ENCODE measurements at regions not wholly inside any gene's neighbourhood (a gene's known extent, or its start where the extent isn't known, plus 50 kb on each side); places are given as distances from the start of the nearest gene placed in this dataset.
"Not testable (repeated sequence)": the region's sequence is repeated elsewhere in the genome, so short reads cannot be mapped to it uniquely, and the experiment has no call there.

DNA sequence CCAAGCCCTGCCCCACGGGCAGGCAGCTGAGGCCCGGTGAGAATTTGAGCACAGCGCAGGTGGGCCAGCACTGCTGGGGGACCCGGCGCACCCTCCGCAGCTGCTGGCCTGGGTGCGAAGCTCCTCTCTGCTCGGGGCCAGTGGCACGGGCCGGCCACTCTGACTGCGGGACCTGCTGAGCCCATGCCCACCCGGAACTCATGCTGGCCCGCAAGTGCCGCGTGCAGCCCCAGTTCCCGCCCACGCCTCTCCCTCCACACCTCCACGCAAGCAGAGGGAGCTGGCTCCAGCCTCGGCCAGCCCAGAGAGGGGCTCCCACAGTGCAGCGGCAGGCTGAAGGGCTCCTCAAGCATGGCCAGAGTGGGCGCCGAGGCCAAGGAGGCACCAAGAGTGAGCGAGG lies 190.1 kb upstream of the IGFBP7 start:
- DNase-seq = not testable (repeated sequence)

DNA sequence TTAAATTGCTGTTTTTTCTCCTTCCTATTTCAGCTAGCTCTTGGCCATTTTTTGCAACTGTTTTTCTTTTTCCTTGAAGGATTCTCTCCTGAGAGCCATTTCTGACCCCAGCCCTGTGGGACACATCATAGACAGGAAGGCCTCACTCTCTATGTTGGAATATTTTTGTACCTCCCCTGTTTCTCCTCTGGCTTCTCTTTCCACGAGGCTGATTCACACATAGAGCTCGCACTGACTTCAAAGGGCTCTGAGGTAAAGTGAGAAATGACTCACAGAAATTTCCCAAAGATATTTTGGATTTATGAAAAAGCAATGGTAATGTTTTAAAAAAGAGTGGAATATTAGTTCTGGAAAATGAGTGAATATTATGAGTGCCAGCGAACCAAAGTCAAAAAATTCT lies 181.7 kb upstream of the IGFBP7 start:
- DNase-seq = no peak

DNA sequence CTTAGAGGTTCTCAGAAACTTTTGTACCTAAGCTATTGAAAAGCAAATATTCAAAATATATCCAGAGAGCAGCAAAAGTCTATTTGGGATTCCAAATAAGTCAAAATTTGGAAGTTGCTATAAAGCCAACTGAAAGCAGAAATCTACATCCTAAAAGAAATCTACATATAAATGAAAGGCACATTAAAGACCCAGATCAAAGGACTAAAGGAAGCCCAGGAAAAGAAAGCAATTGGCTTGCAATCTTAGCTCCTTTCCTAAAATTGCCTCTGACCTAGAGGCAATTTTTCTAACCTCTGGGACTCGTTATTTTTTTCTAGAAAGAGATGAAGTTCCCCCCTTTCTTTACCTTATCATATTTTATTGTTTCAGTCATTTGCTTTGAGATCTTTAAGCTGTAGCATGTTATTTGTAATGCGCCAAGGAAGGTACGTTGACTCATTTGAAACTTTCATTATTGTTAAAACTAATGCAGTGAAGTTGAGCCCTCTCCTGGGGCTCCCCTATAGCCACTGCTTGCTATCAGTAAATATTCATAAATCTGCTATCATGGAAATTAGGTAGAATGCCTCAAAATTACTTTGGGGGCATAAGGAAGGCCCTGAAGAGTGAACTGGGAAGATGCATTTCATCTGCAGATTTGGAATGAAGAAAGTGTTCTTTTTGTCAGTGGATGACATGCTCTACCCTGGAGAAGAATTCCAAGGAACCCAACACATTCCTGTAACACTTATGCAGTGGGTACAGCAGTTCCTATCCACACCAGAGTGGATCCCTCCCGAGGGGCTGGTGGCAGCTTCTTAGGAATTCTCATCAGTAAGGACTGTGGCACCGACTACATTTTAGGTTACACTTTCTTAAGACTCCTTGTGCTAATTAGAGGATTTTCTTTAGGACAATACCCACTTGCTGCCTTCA lies 177.8 kb upstream of the IGFBP7 start:
- no peak for DNase-seq

DNA sequence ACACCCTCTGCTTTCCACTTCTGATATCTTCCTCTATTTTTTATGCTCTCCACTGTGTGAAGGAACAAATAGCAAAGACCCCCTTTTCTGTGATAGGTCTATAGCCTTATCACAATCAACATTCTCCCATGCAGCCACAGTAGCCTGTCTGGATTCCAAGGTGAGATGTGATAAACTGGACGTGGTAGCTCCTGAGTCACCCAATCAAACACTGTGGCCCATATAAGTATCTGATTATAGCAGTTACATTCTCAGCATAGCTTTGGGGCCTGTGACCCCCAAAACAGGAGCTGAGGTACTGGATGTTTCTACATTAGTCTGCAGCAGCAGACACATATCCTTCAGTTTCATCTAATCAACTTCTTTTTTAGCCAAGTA lies 172.7 kb upstream of the IGFBP7 start:
- DNase-seq = no peak

DNA sequence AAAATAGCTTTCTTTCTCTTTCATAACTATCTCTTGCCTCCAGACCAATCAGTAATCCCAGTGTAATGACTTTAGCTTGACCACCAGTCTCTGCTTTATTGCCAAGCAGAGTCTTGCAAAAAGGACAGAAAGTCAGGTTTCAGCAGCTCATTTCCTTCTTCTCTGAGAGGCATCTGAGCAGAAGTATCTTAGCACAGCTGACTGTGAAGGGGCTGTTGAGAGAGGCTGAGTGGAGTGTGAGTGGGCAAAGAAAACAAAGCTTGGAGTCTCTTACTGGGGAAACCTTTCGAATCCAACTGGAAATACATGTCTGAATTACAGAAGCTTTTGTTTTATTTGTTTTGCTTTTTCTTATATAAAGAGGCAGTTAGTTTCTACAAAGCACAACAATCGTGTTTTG lies 170.3 kb upstream of the IGFBP7 start:
- DNase-seq = no peak

DNA sequence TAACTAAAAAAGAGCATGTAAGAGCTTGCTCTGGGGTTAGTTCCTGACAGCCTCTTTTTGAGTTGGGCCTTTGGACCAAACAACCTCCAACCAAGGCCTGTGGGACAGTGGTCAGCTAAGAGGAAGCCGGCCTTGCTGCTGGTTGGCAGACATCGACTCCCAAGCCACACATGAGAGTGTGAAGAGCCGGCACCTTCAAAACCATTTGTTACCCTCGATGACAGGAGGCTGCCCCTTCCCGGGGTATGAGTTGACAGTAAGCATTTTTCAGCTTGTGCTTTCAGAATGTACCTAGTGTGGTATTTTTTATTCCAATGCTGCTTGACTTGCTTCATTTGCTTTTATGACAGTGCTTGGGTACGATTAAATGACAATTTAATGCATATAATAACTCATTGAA lies 168.6 kb upstream of the IGFBP7 start:
- DNase-seq = no peak

DNA sequence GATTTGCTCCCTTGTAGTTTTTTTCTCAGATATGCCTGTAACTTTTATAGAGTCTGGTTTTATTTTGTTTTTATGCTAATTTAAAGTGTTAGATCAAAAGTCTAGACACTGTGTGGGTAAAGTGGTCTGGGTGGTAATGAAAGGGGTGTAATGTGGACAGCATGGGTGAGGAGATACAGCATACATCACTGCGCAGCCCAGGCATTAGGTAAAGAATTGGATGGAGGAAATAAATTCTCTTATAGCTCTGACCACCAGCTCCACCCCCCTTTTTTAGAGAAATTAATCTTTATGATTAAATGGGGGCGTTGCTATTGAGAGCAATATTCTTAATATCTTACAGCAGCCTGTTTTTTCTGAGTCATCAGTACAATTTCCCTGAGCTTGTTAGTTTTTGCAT lies 163.9 kb upstream of the IGFBP7 start:
- DNase-seq = no peak

DNA sequence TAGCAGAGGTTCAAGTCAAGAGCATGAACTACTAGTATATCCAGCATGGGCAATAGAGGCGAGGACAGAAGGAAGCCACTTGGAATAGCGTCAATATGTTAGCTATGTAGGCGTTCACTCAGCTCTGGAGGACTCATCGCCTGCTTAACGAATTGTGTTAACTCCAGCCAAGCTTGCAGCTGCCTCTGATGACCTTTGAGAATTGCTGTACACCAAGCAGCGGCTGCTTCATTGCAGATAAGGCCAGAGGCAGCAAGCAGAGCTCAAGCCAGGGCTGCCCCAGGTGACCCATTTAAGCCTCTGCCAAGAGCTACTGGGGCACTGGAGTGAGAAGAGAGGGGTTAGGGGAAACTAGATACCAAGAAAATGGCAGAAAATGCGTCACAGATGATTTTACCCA lies 160.2 kb upstream of the IGFBP7 start:
- no peak for DNase-seq

DNA sequence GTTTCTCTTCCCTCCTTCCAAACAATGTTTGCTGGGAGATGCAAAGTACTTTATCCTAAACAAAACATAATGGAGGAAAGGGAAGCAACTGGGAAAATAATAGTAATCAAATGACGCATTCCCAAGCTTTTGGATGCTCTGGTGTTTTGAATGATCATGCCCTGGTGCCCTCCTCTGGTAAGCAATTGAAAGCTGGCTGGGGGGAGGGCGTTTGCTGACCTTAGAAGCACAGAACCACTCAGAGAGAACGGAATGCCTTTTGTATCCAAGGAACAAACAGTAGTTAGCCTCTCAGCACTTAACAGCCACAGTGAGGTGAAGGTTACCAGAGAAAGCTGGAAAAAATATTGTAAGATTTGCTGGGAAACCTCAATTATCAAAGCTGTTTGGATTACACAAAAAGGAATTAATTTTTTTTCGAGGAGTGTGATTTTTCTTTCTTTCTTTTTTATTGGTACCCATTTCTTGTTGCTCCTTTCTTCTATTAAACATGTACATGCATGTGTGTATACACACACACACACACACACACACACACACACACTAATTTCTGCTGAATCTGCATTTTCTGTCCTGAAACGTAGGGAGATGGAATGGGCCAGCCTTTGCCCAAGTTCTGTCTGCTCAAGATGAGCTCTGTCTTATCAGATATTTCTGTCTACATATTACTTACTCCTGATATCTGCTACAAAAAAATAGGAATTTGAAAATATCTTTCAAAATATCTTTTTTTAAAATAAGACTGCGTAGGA lies 155.8 kb upstream of the IGFBP7 start:
- no peak for DNase-seq

DNA sequence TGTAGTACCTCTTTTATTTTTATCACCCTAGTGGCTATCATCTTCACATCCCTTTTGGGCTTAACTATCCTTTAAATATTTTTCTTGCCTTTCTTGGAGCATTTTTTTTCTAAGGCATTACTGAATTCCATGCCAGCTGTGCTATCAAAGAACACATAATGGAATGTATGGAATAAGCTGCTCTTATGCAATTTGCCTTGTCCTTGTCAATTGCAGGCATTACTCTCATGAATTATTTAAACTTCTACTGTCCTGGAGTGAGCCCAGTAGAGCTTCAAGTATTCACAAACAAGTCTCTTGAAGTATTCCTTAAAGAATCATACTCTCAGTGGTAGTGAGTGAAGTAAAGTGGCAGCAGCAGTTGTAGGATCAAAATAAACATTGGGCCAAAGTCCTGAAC lies 144.6 kb upstream of the IGFBP7 start:
- DNase-seq = no peak

DNA sequence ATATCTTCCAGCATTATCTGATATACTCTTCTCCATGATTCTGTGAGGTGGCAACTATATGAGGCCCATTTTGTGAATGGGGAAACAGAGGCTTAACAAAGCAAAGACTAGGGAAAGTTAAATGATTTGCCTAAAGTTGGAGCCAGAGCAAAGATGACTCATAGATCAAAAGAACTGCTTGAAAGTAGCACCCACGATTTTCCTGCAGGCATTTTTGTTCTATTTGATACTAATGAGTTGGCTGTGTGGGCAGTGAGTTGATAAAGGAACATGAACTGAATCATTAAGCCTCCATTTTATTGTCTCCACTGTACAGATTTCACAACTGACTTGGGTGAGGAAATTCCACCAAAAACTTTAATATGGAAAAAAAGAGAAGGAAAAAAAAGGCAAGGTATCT lies 138.9 kb upstream of the IGFBP7 start:
- no peak for DNase-seq

DNA sequence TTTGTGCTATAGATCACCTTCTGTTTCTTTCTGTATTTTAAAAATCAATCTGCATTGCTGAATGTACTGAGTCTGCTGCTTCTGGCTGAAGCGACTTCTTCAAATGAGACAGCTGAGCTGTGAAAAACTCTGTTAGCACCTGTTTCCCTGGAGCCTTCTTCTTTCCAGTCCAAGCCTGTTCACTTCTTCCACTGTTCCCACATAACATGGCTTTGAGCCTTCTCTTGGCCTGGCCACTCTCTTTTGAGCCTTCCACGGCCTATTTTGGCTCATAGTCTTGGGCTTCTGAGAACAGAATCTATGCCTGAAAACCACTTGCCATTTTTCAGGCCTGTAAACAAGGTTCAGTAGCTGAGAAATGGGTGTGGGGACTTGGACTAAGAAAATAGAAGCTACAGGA lies 132.9 kb upstream of the IGFBP7 start:
- DNase-seq = no peak

DNA sequence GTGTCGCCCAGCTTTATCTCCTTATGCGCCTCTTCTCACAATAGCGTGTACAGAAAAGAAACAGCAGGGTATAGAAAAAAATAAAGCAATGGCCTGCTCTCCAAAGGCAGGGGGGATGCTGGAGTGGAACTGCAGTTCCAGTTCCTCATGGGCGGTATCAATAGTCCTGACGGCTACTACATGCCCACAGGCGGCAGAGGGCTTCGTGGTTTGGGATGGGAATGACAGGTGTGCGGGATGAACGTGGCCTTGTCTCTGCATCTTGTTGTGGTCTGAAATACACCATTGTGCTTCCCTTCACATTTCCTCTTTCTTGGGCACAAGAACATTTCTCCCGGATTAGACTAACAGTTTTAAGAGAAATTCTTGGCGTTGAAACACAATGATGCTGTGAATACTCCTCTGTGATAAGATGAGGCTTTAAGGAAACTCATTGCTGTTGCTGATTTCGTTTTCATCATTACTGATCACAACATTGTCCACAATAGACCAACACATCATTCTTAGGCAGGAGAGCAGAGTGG lies 124.1 kb upstream of the IGFBP7 start:
- no peak for DNase-seq

DNA sequence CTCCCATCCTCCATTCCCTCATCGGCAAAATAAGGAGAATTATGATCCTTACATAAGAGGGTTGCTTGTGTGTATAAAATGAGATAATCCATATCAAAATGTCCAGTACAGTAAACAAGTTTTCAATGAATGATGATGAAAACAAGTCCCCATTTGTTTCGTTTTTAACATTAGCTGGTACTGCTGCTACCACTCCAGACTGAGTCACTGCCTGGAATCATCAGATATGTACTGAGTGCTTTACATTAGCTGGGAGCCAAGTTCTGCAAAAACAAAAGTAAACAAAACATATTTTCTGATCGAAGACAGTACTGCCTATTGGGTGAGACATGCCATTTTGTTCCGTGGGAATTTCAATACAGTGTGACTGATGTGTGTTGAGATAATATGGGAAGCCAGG lies 123.2 kb upstream of the IGFBP7 start:
- no peak for DNase-seq

DNA sequence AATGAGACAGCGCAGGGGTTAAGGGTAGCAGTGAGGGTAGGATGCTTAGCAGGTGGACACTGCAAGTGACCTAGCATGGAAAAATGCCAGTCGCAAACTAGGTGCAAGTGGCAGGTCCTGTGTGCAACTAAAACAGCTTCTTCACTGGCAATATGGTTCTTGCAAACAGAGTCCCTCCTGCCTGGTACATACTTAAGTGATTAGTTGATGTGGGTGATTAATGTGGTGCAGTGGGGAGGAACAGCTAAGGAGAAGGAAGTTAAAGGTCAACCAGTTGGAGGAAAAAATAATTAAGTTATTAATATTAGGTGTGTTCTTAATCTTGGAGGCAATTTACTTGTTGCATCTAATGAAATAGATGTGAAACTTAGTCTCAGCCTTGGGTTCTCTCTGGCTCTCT lies 121.6 kb upstream of the IGFBP7 start:
- no peak for DNase-seq

DNA sequence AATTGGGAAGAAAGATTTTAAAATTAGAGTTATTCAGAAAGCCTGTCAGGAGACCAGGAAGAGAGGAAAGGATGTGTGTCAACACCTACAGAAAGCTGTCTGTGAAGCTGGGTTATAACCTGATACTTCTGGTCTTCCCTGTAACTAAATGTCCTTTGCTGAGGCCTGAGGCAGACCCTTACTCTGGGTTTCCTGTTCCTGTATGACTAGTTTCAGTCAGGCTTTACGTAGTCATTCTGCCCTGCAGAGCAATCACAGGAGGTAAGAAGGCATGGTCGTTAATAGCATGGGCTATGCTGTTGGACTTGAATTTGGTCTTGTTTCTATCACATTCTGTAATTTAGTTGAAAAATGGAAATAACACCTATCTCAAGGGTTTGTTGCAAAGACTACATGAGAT lies 110.5 kb upstream of the IGFBP7 start:
- DNase-seq = no peak

DNA sequence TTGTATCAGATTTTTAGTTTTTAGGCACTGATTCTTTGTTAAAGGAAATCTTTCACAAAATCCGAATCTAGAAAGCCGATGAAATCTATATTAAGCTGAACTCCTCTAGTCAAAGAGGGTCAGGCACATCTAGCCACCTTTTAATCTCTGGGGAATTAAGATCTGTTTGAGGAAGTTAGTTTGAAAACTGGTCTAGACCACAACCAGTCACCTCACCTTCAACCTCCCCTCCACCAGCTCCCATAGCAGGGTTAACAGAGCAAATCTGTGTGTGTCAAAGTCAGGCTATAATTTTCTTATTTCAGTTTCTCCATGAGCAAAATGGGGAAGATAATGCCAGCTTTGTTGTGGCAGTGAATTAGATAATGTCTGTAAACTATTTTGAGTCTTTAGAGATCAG lies 110.0 kb upstream of the IGFBP7 start:
- no peak for DNase-seq

DNA sequence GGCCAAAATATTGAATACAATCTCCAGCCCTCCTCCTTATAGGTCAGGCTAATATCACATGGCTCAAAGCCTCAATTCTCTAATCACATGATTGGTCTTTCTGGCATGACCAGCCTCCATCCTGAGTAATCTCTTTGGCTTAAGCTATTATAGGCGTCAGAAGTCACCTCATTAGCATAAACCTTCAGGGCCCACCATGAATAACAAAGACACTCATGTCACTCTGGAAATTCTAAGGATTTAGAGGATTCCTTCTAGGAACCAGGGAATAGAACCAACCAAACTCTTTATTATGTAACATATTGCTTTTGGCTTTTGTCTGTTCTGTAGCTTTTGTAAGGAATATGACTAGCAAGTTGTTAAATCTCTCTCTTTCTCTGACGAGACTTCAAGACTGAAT lies 109.2 kb upstream of the IGFBP7 start:
- DNase-seq = no peak

DNA sequence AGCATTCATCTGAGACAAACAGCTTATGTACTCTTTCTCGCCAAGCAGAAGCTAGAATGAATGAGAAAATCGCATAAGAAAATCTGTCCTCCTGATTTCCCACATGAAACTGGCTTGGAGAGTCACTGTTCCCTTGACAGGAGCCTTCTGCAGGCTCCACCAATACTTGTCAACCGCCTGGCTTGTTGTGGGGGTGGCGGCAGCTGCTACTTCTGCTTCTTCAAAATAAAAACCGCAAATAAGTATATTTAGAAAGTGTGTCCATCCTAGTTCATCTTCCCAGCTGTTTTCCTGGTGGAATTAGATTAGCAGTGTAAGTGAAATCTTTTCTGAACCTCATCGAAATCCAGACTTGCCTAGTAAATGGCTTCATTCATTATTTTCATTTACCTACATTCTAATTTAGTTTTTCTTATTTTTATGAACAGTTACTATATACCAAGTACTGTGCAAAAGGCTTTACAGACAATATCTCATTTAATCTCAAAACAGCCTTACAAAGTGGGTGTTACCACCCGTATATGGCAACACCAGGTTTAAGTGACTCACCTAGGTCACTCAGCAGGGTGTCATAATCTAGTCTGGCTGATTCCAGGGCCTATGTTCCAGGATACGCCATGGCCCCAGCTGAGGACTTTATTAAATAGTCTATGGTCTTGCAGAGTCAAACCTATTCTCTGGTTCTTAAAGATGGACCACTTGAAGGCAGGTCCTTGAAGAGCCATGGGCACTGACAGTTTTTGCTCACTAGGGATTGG lies 104.6 kb upstream of the IGFBP7 start:
- DNase-seq = no peak

DNA sequence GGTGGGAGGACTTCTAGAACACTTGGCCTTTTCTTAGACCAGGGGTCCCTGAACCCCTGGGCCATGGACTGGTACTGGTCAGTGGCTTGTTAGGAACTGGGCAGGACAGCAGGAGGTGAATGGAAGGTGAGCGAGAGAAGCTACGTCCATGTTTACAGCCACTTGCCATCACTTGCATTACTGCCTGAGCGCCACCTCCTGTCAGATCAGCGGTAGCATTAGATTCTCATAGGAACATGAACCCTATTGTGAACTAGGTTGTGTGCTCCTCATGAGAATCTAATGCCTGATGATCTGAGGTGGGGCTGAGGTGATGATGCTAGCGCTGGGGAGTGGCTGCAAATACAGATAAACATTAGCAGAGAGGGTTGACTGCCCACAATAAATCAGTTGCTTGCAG lies 100.9 kb upstream of the IGFBP7 start:
- DNase-seq = no peak

DNA sequence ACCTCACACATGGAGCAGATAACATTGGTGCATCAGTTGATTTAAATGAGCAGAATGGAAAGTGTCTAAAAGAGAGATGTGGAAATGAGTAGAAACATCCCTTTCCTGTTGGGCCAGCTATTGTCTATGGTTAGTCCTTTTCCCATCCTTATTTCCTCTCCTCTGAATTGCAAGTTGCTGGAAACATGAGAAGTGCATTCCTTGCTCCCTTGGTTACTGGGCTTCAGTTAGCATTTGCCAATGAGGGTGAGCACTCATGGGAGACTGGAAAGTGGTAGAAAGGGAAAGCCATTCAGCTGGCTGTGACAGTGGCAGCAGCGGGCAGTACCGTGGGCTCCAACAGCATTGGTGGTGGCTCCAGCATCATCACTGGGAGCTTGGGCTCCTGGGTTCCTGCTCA lies 96.0 kb upstream of the IGFBP7 start:
- no peak for DNase-seq

DNA sequence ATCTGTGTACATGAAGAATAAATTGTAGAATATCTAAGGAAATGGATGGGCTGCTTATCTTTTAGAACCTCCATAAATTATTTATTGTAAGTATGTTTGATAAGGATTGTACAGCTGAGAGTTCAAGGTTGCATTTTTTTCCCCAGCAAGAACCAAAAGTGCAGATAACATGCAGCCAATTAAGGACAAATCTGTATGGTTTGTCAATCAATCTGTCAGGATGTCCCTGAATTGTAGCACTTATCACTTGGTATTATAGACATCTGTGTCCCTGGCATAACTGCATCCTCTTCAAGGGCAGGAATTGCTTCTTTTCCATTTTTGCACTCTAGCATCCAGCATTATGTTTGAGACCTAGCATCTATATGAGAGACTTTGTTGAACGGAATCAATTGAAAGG lies 95.4 kb upstream of the IGFBP7 start:
- DNase-seq = no peak

DNA sequence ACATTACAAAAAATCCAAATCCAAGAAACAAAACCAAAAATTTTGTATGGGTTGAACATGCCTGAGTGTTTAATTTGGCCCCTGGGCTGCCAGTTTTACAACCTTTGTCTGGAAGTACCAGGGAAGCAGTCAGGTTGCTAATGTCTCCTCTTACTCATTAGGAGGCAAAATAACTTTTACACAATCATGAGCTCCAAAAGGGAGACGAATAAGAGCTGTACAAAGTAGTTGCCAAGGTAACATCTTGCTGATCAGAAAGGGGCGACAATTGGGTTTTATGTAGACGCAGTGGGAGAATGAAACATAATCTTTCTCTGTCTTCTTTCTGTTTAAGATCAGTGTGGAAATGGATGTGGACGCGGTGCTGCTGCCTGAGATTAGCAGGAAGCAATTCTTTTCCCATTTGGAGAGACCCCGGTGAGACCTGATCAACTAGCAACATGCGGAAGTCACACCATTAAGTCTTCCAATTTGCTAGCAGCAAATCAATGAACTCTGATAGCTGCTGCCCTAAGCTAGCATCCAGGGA lies 90.7 kb upstream of the IGFBP7 start:
- no peak for DNase-seq
